HEK293 (cell line): ENCODE measurements at regions not wholly inside any gene's neighbourhood (a gene's known extent, or its start where the extent isn't known, plus 50 kb on each side); places are given as distances from the start of the nearest gene placed in this dataset.

ENCODE experiments used
- CTCF ChIA-PET: fragments of 350-600 bp; formaldehyde crosslinking; extraction: SDS; loops from one replicate; lab custom pipeline; 2021; ENCODE audit warnings: antibody characterized with exemption; lab: Yijun Ruan, JAX
- POLR2A ChIA-PET: fragments of 300-600 bp; formaldehyde crosslinking; extraction: SDS; loops from one replicate; lab custom pipeline; 2020; ENCODE audit warnings: antibody characterized with exemption, inconsistent platforms; lab: Yijun Ruan, JAX
- H3K27ac ChIP-seq: fragments of 200-500 bp; sonication (Bioruptor generic); 2 replicates; pipeline ENCODE4 v1.5.1; 2014; ENCODE audit warnings: low read depth, low read length, control low read depth, inconsistent platforms; ENCODE audit errors: extremely low read depth
- H3K36me3 ChIP-seq, 2 experiments: fragments of 200-500 bp in 1 of 2; sonication (Bioruptor generic) in 1 of 2; 1 replicate in 1 of 2; 2 replicates in 1 of 2; pipeline ENCODE4 v1.5.1; 2014 to 2017; ENCODE audit warnings: inconsistent platforms in 2 of 2, low read length in 2 of 2; ENCODE audit not compliant: control insufficient read depth in 2 of 2, insufficient read depth in 1 of 2
- H3K4me1 ChIP-seq: fragments of 200-500 bp; sonication (Bioruptor generic); 2 replicates; pipeline ENCODE4 v1.5.1; 2014; ENCODE audit warnings: mild to moderate bottlenecking, low read length, inconsistent platforms; ENCODE audit not compliant: control insufficient read depth, insufficient read depth
- H3K4me3 ChIP-seq: 2 replicates; pipeline ENCODE4 v1.5.1; 2011; ENCODE audit warnings: low read depth, mild to moderate bottlenecking, control low read depth, low read length, moderate library complexity
- H3K9me3 ChIP-seq: fragments of 200-500 bp; sonication (Bioruptor generic); 2 replicates; pipeline ENCODE4 v1.5.1; 2014; ENCODE audit warnings: low read depth, low read length, inconsistent platforms; ENCODE audit not compliant: control insufficient read depth, insufficient read depth
- GFI1B ChIP-seq: fragments of 450-650 bp; formaldehyde crosslinking; IDR thresholded peaks from 2 replicates; pipeline ENCODE4 v1.5.1; 2016; ENCODE audit warnings: missing biosample characterization, missing genetic modification characterization
- GLI2 ChIP-seq: fragments of 450-650 bp; formaldehyde crosslinking; IDR thresholded peaks from 2 replicates; pipeline ENCODE4; 2017; ENCODE audit warnings: missing biosample characterization, missing genetic modification characterization, low read depth, borderline replicate concordance
- GLI4 ChIP-seq: fragments of 450-650 bp; formaldehyde crosslinking; IDR thresholded peaks from 2 replicates; pipeline ENCODE4 v1.5.1; 2016; ENCODE audit warnings: missing biosample characterization, missing genetic modification characterization
- GLIS1 ChIP-seq: fragments of 450-650 bp; formaldehyde crosslinking; IDR thresholded peaks from 2 replicates; pipeline ENCODE4 v1.5.1; 2016; ENCODE audit warnings: missing biosample characterization, missing genetic modification characterization
- HOXD13 ChIP-seq: sonication (generic); formaldehyde crosslinking; IDR thresholded peaks from 2 replicates; pipeline ENCODE4 v1.8.0; 2022; ENCODE audit warnings: missing genetic modification reagents, borderline replicate concordance
- KLF8 ChIP-seq: fragments of 450-650 bp; formaldehyde crosslinking; IDR thresholded peaks from 2 replicates; pipeline ENCODE4 v1.5.1; 2016; ENCODE audit warnings: missing biosample characterization, missing genetic modification characterization
- MZF1 ChIP-seq: fragments of 450-650 bp; formaldehyde crosslinking; IDR thresholded peaks from 2 replicates; pipeline ENCODE4 v1.5.1; 2017; ENCODE audit warnings: missing biosample characterization, missing genetic modification characterization, borderline replicate concordance
- SETDB1 ChIP-seq: IDR thresholded peaks from one replicate; pipeline ENCODE4 v1.6.1; 2017; ENCODE audit warnings: mild to moderate bottlenecking, low read length, moderate library complexity, mixed read lengths; ENCODE audit not compliant: insufficient read length
- ZBTB1 ChIP-seq: fragments of 450-650 bp; formaldehyde crosslinking; IDR thresholded peaks from 2 replicates; pipeline ENCODE4 v1.5.1; 2016; ENCODE audit warnings: missing biosample characterization, missing genetic modification characterization
- ZBTB20 ChIP-seq: fragments of 450-650 bp; formaldehyde crosslinking; IDR thresholded peaks from 2 replicates; pipeline ENCODE4 v1.5.1; 2016; ENCODE audit warnings: missing biosample characterization, missing genetic modification characterization
- ZNF19 ChIP-seq: fragments of 450-650 bp; formaldehyde crosslinking; IDR thresholded peaks from 2 replicates; pipeline ENCODE4; 2016; ENCODE audit warnings: missing biosample characterization, missing genetic modification characterization, low read depth
- ZNF214 ChIP-seq: fragments of 450-650 bp; formaldehyde crosslinking; IDR thresholded peaks from 2 replicates; pipeline ENCODE4 v1.5.1; 2017; ENCODE audit warnings: missing biosample characterization, mild to moderate bottlenecking, missing genetic modification characterization, borderline replicate concordance
- ZNF391 ChIP-seq: fragments of 450-650 bp; formaldehyde crosslinking; IDR thresholded peaks from 2 replicates; pipeline ENCODE4 v1.5.1; 2016; ENCODE audit warnings: low read depth, missing biosample characterization, missing genetic modification characterization, borderline replicate concordance
- ZNF394 ChIP-seq: fragments of 450-650 bp; formaldehyde crosslinking; IDR thresholded peaks from 2 replicates; pipeline ENCODE4 v1.5.1; 2016; ENCODE audit warnings: missing biosample characterization, missing genetic modification characterization, mild to moderate bottlenecking, moderate library complexity, borderline replicate concordance
- ZNF404 ChIP-seq: fragments of 450-650 bp; formaldehyde crosslinking; IDR thresholded peaks from 2 replicates; pipeline ENCODE4 v1.5.1; 2017; ENCODE audit warnings: missing biosample characterization, missing genetic modification characterization
- ZNF433 ChIP-seq: fragments of 450-650 bp; formaldehyde crosslinking; IDR thresholded peaks from 2 replicates; pipeline ENCODE4 v1.5.1; 2016; ENCODE audit warnings: missing biosample characterization, missing genetic modification characterization, low read depth
- ZNF555 ChIP-seq: fragments of 450-650 bp; formaldehyde crosslinking; conservative IDR thresholded peaks from 2 replicates; pipeline ENCODE4 v1.5.1; 2017; ENCODE audit warnings: missing biosample characterization, mild to moderate bottlenecking, missing genetic modification characterization, inconsistent platforms
- ZNF610 ChIP-seq: fragments of 450-650 bp; formaldehyde crosslinking; IDR thresholded peaks from 2 replicates; pipeline ENCODE4 v1.5.1; 2016; ENCODE audit warnings: missing biosample characterization, missing genetic modification characterization, borderline replicate concordance
- ZNF621 ChIP-seq: fragments of 450-650 bp; formaldehyde crosslinking; IDR thresholded peaks from 2 replicates; pipeline ENCODE4 v1.5.1; 2017; ENCODE audit warnings: missing biosample characterization, missing genetic modification characterization
- ZNF658 ChIP-seq: fragments of 450-650 bp; formaldehyde crosslinking; IDR thresholded peaks from 2 replicates; pipeline ENCODE4; 2016; ENCODE audit warnings: missing biosample characterization, missing genetic modification characterization
- ZNF664 ChIP-seq: fragments of 450-650 bp; formaldehyde crosslinking; IDR thresholded peaks from 2 replicates; pipeline ENCODE4 v1.5.1; 2016; ENCODE audit warnings: missing biosample characterization, missing genetic modification characterization
- ZNF768 ChIP-seq: fragments of 450-650 bp; formaldehyde crosslinking; IDR thresholded peaks from 2 replicates; pipeline ENCODE4 v1.5.1; 2018; ENCODE audit warnings: missing biosample characterization, mild to moderate bottlenecking, missing genetic modification characterization
- ZSCAN23 ChIP-seq: fragments of 450-650 bp; formaldehyde crosslinking; IDR thresholded peaks from 2 replicates; pipeline ENCODE4 v1.5.1; 2016; ENCODE audit warnings: missing biosample characterization, missing genetic modification characterization
- TF ChIP-seq, protein P1 (sequence below): fragments of 450-650 bp; IDR thresholded peaks from 2 replicates; pipeline ENCODE4 v1.5.1; 2018; ENCODE audit warnings: missing biosample characterization, missing genetic modification characterization
- TF ChIP-seq, protein P2 (sequence below): fragments of 450-650 bp; formaldehyde crosslinking; conservative IDR thresholded peaks from 2 replicates; pipeline ENCODE4 v1.5.1; 2016; ENCODE audit warnings: low read depth, missing biosample characterization, missing genetic modification characterization

DNA sequence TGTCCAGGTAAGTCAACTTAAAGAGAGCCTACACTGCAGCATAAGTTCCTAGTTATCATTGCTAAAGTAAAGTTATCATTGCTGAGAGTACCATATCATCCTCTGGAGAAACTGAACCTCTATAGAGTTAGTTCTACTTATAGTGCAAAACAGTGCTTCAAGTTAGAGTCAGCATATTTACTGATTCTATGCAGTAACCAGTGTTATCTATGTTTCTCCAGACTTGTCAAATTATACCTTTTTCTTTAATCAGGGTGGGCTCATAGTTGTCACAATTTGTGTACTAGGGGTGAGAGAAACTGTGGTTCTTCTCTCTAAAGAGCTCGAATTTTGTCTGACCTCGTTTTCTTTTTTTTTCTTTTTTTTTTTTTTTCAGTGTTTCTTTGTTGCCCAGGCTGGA, 79.6 kb downstream of the ANXA2R start (continued):
- TF ChIP-seq GLI2 (no peak), ZNF610 (no peak), GLIS1 (no peak), ZSCAN23 (no peak), MZF1 (tag by site-specific recombination) (no peak), ZNF19 (tag by site-specific recombination) (no peak)

DNA sequence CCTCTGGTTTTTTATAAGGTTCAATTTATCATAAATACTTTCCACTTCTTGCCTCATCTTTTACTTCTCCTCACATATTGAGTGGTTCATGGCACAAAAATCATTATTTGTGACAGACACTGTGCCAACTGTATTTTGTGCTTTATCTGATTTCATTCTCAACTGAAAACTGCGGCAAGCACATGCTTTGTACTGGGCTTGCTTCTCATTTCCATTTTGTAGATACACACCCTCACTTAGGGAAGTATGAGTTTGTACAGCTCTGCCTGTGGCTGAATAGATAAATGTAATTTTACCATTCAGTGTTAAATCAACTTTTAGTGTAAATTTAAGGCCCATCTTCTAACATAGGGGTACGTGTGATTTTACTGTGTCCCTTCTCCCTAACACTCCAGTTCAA, 83.6 kb downstream of the ANXA2R start:
- no peaks in the 10 kb centered on the region for H3K36me3 ChIP-seq
- POLR2A ChIA-PET: no interaction called here
- no peak for TF ChIP-seq SETDB1
- TF ChIP-seq ZBTB1 (tag by site-specific recombination): no peak
- no peak for TF ChIP-seq ZNF214 (tag by site-specific recombination)
- no peak for TF ChIP-seq ZNF610
- TF ChIP-seq HOXD13 (CRISPR knock-in tag): no peak
- no peak for TF ChIP-seq KLF8
- TF ChIP-seq ZNF658 (tag by site-specific recombination): no peak
- TF ChIP-seq, protein P1, sequence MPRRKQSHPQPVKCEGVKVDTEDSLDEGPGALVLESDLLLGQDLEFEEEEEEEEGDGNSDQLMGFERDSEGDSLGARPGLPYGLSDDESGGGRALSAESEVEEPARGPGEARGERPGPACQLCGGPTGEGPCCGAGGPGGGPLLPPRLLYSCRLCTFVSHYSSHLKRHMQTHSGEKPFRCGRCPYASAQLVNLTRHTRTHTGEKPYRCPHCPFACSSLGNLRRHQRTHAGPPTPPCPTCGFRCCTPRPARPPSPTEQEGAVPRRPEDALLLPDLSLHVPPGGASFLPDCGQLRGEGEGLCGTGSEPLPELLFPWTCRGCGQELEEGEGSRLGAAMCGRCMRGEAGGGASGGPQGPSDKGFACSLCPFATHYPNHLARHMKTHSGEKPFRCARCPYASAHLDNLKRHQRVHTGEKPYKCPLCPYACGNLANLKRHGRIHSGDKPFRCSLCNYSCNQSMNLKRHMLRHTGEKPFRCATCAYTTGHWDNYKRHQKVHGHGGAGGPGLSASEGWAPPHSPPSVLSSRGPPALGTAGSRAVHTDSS: no peak
- no peak for TF ChIP-seq ZBTB20 (tag by site-specific recombination)
- no peak for TF ChIP-seq GLI4 (tag by site-specific recombination)
- no peak for TF ChIP-seq ZNF433 (tag by site-specific recombination)
- TF ChIP-seq ZNF394: no peak
- TF ChIP-seq ZNF621 (tag by site-specific recombination): no peak
- no peak for TF ChIP-seq GFI1B (tag by site-specific recombination)
- TF ChIP-seq ZNF555 (tag by site-specific recombination): no peak
- no peak for TF ChIP-seq ZNF768 (tag by site-specific recombination)
- no peak for TF ChIP-seq ZNF664 (tag by site-specific recombination)
- no peak for TF ChIP-seq ZNF391 (tag by site-specific recombination)
- TF ChIP-seq, protein P2, sequence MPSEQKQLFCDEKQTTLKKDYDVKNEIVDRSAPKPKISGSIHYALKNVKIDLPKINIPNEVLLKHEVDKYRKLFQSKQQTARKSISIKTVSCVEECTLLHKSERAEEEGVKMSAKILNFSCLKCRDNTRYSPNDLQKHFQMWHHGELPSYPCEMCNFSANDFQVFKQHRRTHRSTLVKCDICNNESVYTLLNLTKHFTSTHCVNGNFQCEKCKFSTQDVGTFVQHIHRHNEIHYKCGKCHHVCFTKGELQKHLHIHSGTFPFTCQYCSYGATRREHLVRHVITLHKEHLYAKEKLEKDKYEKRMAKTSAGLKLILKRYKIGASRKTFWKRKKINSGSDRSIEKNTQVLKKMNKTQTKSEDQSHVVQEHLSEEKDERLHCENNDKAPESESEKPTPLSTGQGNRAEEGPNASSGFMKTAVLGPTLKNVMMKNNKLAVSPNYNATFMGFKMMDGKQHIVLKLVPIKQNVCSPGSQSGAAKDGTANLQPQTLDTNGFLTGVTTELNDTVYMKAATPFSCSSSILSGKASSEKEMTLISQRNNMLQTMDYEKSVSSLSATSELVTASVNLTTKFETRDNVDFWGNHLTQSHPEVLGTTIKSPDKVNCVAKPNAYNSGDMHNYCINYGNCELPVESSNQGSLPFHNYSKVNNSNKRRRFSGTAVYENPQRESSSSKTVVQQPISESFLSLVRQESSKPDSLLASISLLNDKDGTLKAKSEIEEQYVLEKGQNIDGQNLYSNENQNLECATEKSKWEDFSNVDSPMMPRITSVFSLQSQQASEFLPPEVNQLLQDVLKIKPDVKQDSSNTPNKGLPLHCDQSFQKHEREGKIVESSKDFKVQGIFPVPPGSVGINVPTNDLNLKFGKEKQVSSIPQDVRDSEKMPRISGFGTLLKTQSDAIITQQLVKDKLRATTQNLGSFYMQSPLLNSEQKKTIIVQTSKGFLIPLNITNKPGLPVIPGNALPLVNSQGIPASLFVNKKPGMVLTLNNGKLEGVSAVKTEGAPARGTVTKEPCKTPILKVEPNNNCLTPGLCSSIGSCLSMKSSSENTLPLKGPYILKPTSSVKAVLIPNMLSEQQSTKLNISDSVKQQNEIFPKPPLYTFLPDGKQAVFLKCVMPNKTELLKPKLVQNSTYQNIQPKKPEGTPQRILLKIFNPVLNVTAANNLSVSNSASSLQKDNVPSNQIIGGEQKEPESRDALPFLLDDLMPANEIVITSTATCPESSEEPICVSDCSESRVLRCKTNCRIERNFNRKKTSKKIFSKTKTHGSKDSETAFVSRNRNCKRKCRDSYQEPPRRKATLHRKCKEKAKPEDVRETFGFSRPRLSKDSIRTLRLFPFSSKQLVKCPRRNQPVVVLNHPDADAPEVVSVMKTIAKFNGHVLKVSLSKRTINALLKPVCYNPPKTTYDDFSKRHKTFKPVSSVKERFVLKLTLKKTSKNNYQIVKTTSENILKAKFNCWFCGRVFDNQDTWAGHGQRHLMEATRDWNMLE: no peak
- no peak for TF ChIP-seq ZNF404 (tag by site-specific recombination)
- TF ChIP-seq, all 188 proteins: peak for 0
- H3K4me1 ChIP-seq: no peaks in the 10 kb centered on the region
- no peaks in the 10 kb centered on the region for H3K9me3 ChIP-seq
- CTCF ChIA-PET: no interaction called here
- H3K4me3 ChIP-seq: no peak overlapping the region
- H3K27ac ChIP-seq: no peak overlapping the region
